ENCODE measurements at regions not wholly inside any gene's neighbourhood (a gene's known extent, or its start where the extent isn't known, plus 50 kb on each side); places are given as distances from the start of the nearest gene placed in this dataset.
"Not testable (repeated sequence)": the region's sequence is repeated elsewhere in the genome, so short reads cannot be mapped to it uniquely, and the experiment has no call there.

DNA sequence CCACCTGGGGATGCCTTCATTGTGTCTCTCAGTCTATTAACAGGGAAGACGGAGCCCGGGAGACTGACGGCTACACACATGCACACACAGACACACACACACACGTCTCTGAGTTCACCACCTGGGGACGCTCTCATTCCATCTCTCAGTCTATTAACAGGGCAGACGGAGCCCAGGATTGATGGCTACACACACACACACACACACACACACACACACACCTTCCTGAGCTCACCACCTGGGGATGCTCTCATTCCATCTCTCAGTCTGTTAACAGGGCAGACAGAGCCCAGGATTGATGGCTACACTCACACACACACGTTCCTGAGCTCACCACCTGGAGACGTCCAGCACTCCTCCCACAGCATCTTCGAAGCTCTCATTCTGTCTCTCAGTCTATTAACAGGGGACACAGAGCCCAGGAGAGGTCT is 143.9 kb downstream of the OR4M2 start (continued):
- TF ChIP-seq, protein P1, sequence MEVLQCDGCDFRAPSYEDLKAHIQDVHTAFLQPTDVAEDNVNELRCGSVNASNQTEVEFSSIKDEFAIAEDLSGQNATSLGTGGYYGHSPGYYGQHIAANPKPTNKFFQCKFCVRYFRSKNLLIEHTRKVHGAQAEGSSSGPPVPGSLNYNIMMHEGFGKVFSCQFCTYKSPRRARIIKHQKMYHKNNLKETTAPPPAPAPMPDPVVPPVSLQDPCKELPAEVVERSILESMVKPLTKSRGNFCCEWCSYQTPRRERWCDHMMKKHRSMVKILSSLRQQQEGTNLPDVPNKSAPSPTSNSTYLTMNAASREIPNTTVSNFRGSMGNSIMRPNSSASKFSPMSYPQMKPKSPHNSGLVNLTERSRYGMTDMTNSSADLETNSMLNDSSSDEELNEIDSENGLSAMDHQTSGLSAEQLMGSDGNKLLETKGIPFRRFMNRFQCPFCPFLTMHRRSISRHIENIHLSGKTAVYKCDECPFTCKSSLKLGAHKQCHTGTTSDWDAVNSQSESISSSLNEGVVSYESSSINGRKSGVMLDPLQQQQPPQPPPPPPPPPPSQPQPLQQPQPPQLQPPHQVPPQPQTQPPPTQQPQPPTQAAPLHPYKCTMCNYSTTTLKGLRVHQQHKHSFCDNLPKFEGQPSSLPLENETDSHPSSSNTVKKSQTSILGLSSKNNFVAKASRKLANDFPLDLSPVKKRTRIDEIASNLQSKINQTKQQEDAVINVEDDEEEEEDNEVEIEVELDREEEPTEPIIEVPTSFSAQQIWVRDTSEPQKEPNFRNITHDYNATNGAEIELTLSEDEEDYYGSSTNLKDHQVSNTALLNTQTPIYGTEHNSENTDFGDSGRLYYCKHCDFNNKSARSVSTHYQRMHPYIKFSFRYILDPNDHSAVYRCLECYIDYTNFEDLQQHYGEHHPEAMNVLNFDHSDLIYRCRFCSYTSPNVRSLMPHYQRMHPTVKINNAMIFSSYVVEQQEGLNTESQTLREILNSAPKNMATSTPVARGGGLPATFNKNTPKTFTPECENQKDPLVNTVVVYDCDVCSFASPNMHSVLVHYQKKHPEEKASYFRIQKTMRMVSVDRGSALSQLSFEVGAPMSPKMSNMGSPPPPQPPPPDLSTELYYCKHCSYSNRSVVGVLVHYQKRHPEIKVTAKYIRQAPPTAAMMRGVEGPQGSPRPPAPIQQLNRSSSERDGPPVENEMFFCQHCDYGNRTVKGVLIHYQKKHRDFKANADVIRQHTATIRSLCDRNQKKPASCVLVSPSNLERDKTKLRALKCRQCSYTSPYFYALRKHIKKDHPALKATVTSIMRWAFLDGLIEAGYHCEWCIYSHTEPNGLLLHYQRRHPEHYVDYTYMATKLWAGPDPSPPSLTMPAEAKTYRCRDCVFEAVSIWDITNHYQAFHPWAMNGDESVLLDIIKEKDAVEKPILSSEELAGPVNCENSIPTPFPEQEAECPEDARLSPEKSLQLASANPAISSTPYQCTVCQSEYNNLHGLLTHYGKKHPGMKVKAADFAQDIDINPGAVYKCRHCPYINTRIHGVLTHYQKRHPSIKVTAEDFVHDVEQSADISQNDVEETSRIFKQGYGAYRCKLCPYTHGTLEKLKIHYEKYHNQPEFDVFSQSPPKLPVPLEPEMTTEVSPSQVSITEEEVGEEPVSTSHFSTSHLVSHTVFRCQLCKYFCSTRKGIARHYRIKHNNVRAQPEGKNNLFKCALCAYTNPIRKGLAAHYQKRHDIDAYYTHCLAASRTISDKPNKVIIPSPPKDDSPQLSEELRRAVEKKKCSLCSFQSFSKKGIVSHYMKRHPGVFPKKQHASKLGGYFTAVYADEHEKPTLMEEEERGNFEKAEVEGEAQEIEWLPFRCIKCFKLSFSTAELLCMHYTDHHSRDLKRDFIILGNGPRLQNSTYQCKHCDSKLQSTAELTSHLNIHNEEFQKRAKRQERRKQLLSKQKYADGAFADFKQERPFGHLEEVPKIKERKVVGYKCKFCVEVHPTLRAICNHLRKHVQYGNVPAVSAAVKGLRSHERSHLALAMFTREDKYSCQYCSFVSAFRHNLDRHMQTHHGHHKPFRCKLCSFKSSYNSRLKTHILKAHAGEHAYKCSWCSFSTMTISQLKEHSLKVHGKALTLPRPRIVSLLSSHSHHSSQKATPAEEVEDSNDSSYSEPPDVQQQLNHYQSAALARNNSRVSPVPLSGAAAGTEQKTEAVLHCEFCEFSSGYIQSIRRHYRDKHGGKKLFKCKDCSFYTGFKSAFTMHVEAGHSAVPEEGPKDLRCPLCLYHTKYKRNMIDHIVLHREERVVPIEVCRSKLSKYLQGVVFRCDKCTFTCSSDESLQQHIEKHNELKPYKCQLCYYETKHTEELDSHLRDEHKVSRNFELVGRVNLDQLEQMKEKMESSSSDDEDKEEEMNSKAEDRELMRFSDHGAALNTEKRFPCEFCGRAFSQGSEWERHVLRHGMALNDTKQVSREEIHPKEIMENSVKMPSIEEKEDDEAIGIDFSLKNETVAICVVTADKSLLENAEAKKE (CRISPR knock-in tag; IDR thresholded peaks at IDR 0.05) = no peak

DNA sequence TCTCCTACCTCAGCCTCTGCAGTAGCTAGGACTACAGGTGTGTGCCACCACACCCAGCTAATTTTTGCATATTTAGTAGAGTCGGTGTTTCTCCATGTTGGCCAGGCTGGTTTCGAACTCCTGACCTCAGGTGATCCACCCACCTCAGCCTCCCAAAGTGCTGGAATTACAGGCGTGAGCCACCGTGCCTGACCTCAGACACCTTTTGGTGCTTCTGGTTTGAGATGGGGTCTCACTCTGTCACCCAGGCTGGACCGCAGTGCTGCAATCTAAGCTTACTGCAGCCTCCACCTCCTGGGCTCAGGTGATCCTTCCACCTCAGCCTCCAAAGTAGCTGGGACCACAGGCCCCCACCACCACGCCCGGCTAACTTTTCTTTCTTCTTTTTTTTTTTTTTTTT is 144.6 kb downstream of the OR4M2 start:
- not testable (repeated sequence) for H3K4me1 ChIP-seq (ENCODE audit: insufficient read depth); H3K27me3 ChIP-seq (ENCODE audit: insufficient read depth); H3F3A ChIP-seq (replicated peaks; ENCODE audit: low read depth); DNase-seq (ENCODE audit: low spot score); H3K79me2 ChIP-seq (replicated peaks; ENCODE audit: insufficient read depth); ATAC-seq; H4K20me1 ChIP-seq (replicated peaks; ENCODE audit: insufficient read depth); H3K4me3 ChIP-seq; H3K4me1 Mint-ChIP-seq; H2AFZ ChIP-seq; H3K27ac Mint-ChIP-seq; H3K4me2 ChIP-seq; H3K27ac ChIP-seq (ENCODE audit: low read depth); H3K9me2 ChIP-seq (ENCODE audit: insufficient read depth); H3K4me3 Mint-ChIP-seq
- peaks cover 32% of the 10 kb centered on the region for H3K27me3 Mint-ChIP-seq (ENCODE audit: insufficient read depth, low read depth, poor library complexity)
- H3K36me3 Mint-ChIP-seq (ENCODE audit: low read depth) = peaks cover 76% of the 10 kb centered on the region
- peaks cover 92% of the 10 kb centered on the region for H3K9me3 Mint-ChIP-seq
- H3K36me3 ChIP-seq (ENCODE audit: insufficient read depth) = peaks cover 21% of the 10 kb centered on the region

DNA sequence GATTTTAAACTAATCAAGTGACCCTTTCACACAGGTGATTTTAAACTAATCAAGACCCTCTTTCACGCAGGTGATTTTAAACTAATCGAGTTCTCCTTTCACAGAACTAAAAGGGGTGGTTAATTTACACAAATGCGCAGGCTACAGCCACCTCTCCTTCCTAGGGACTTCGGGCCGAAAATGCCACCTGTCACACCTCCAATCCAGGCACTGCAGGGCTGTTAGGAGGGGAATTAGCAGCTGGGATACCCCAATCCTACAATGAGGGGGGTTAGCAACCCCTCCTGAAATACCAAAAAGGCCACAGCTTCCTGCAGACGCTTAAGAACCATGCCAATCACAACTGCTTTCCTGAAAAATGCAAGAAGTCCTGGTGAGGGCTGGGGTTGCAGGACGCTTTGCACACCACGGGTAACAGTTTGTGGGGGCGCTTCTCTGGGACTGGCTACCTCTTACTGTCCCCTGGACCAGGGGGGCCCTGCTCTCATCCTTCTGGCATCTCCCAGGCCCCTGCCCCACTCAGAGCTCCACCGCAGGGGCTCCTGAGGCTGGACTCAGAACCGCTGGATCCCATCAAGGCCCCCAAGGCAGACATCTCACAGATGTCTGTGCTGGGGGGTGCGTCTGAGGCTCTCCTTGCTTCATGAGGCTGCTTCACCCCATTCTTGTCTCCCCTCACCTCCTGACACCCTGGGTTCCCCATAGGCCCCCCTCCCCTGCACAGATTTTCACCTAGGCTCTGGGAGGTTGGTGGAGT is 145.9 kb downstream of the OR4M2 start:
- H3K79me2 ChIP-seq (replicated peaks; ENCODE audit: insufficient read depth) = no peaks in the 10 kb centered on the region
- Mint-ChIP-seq H3K27ac (no peak overlapping the region), H3K4me1 (no peaks in the 10 kb centered on the region; the same call in 2 of the 3 replicates), H3K4me3 (no peak overlapping the region), H3K36me3 (ENCODE audit: low read depth) (peaks cover 83% of the 10 kb centered on the region), H3K27me3 (ENCODE audit: insufficient read depth, low read depth, poor library complexity) (peaks cover 31% of the 10 kb centered on the region), H3K9me3 (peaks cover 100% of the 10 kb centered on the region)
- no peaks in the 10 kb centered on the region for H3K4me1 ChIP-seq (ENCODE audit: insufficient read depth)
- H4K20me1 ChIP-seq (replicated peaks; ENCODE audit: insufficient read depth) = no peaks in the 10 kb centered on the region
- peaks cover 18% of the 10 kb centered on the region for H3K36me3 ChIP-seq (ENCODE audit: insufficient read depth)
- no peaks in the 10 kb centered on the region for H3F3A ChIP-seq (replicated peaks; ENCODE audit: low read depth)
- no peak overlapping the region for H3K27ac ChIP-seq (ENCODE audit: low read depth)
- H3K4me3 ChIP-seq = 0 out of 2 replicates have a peak overlapping the region, but pooled peaks have one; percentile 9
- H2AFZ ChIP-seq = no peak overlapping the region
- no peak for ATAC-seq
- H3K9me2 ChIP-seq (ENCODE audit: insufficient read depth) = no peaks in the 10 kb centered on the region
- DNase-seq (ENCODE audit: low spot score) = no peak
- H3K27me3 ChIP-seq (ENCODE audit: insufficient read depth) = no peaks in the 10 kb centered on the region; the same call in 1 of the 2 replicates
- H3K4me2 ChIP-seq = no peak overlapping the region
- no peak for TF ChIP-seq EZH2phosphoT487 (IDR thresholded peaks at IDR 0.05; ENCODE audit: unreplicated experiment)
- TF ChIP-seq NANOG (IDR thresholded peaks at IDR 0.05; ENCODE audit: borderline replicate concordance) = no peak
- TF ChIP-seq, protein P1 (CRISPR knock-in tag; IDR thresholded peaks at IDR 0.05) = no peak

Data from GM23338 (cell line).